HepG2 (cell line): ENCODE measurements at regions not wholly inside any gene's neighbourhood (a gene's known extent, or its start where the extent isn't known, plus 50 kb on each side); places are given as distances from the start of the nearest gene placed in this dataset.

ENCODE experiments used
- ATAC-seq: fragments of 200-7000 bp; cut with Tn5 transposase; 3 replicates; pipeline ENCODE4 v1.9.1; 2020; ENCODE audit warnings: mild to moderate bottlenecking, moderate library complexity
- BruUV-seq: library from RNA; stranded (reverse); fragments of 400-500 nt; replicated peaks from 2 replicates; lab custom pipeline; 2021; lab: Mats Ljungman, UMichigan
- CTCF ChIA-PET: fragments of 300-600 bp; formaldehyde crosslinking; extraction: SDS; loops from one replicate; lab custom pipeline; 2021; ENCODE audit warnings: low total read pairs, inconsistent platforms, low intra/inter-chr PET ratio; lab: Yijun Ruan, JAX
- POLR2A ChIA-PET: fragments of 350-600 bp; sonication (Branson Sonifier 250); formaldehyde crosslinking; loops from one replicate; lab custom pipeline; 2020; ENCODE audit warnings: antibody characterized with exemption, inconsistent platforms; lab: Yijun Ruan, JAX
- DNase-seq: peaks from one replicate; pipeline ENCODE4 v3.0.0-alpha.2; 2015; ENCODE audit warnings: low spot score
- FAIRE-seq: peaks from 3 replicates; lab custom pipeline; 2011; peaks lifted over from hg19 to GRCh38; lab: Jason Lieb, UNC
- H2AFZ ChIP-seq: one replicate; pipeline ENCODE4 v1.6.1; 2011; ENCODE audit warnings: low read length, inconsistent platforms
- H3K27ac ChIP-seq: fragments of 300-600 bp; 3 replicates; pipeline ENCODE4 v1.8.0; 2011; ENCODE audit warnings: mixed run types, mild to moderate bottlenecking, mixed read lengths, low read length, inconsistent platforms; ENCODE audit not compliant: insufficient read depth; ENCODE audit errors: extremely low read length
- H3K27me3 ChIP-seq, 2 experiments: fragments of 200-600 bp in 1 of 2; 2 replicates in 1 of 2; 3 replicates in 1 of 2; pipeline versions ENCODE4 v1.6.0 to v1.8.0; 2011; ENCODE audit warnings: low read length in 2 of 2, mild to moderate bottlenecking in 2 of 2, moderate library complexity in 2 of 2, inconsistent platforms in 1 of 2; ENCODE audit not compliant: insufficient read depth in 2 of 2, control insufficient read depth in 1 of 2
- H3K36me3 ChIP-seq, 2 experiments: fragments of 200-600 bp in 1 of 2; replicated peaks in 1 of 2; 2 replicates in 1 of 2; 3 replicates in 1 of 2; pipeline versions ENCODE4 v1.5.1 to v1.8.0; 2011; ENCODE audit warnings: low read length in 2 of 2, inconsistent platforms in 1 of 2; ENCODE audit not compliant: insufficient read depth in 2 of 2, control insufficient read depth in 1 of 2
- H3K4me1 ChIP-seq: 2 replicates; pipeline ENCODE4 v1.5.1; 2012; ENCODE audit warnings: low read length, inconsistent platforms; ENCODE audit not compliant: insufficient read depth
- H3K4me2 ChIP-seq: 2 replicates; pipeline ENCODE4 v1.6.0; 2011; ENCODE audit warnings: low read depth, low read length, inconsistent platforms
- H3K4me3 ChIP-seq, 3 experiments: fragments of 200-600 bp in 1 of 3; sonication (generic), shearing (Covaris generic) in 1 of 3; replicated peaks in 1 of 3; 2 replicates each; pipeline ENCODE4 v1.5.1; 2011 to 2016; ENCODE audit warnings: low read length in 3 of 3, inconsistent platforms in 2 of 3, low read depth in 2 of 3, mild to moderate bottlenecking in 2 of 3, control low read depth in 1 of 3, mixed read lengths in 1 of 3; ENCODE audit not compliant: insufficient read depth in 1 of 3
- H3K79me2 ChIP-seq: one replicate; pipeline ENCODE4 v1.6.1; 2011; ENCODE audit warnings: low read length, inconsistent platforms; ENCODE audit not compliant: insufficient read depth
- H3K9ac ChIP-seq: 2 replicates; pipeline ENCODE4 v1.6.0; 2011; ENCODE audit warnings: mild to moderate bottlenecking, low read depth, low read length, inconsistent platforms; ENCODE audit not compliant: insufficient read depth
- H3K9me3 ChIP-seq: 2 replicates; pipeline ENCODE4 v1.5.1; 2012; ENCODE audit warnings: mild to moderate bottlenecking, low read length
- H4K20me1 ChIP-seq: 2 replicates; pipeline ENCODE4 v1.6.0; 2011; ENCODE audit warnings: inconsistent platforms, mild to moderate bottlenecking, low read length, moderate library complexity; ENCODE audit not compliant: insufficient read depth
- ELF3 ChIP-seq: IDR thresholded peaks from 2 replicates; pipeline ENCODE4 v1.6.1; 2016; ENCODE audit warnings: missing genetic modification reagents, missing compliant biosample characterization
- FOXK2 ChIP-seq: fragments of 450-650 bp; IDR thresholded peaks from 2 replicates; pipeline ENCODE4 v1.6.1; 2016
- SOX5 ChIP-seq: IDR thresholded peaks from 2 replicates; pipeline ENCODE4 v1.6.1; 2016; ENCODE audit warnings: borderline replicate concordance
- ZNF792 ChIP-seq: IDR thresholded peaks from 2 replicates; pipeline ENCODE4 v1.6.1; 2016
- WGBS: methylation state at CpG from one replicate; pipeline ENCODE4 v1.1.6; 2017; ENCODE audit warnings: low lambda C conversion rate; 5-methylcytosine and 5-hydroxymethylcytosine counted together
- in situ Hi-C: cut with HindIII; loops from 2 replicates; pipeline ENCODE4 v1.10.0; 2017; ENCODE audit warnings: low pct_unique_long_range_greater_than_20kb; ENCODE audit not compliant: extremely low pct_ligation_motif_present
- intact Hi-C: fragments of 100-400 bp; cut with micrococcal nuclease; formaldehyde crosslinking; loops from one replicate; pipeline ENCODE4 v1.10.0; 2022; ENCODE audit not compliant: unreplicated experiment
- TF ChIP-seq, protein P1 (sequence below): sonication (generic); formaldehyde crosslinking; conservative IDR thresholded peaks from 2 replicates; pipeline ENCODE4 v1.5.0; 2020; ENCODE audit warnings: missing genetic modification reagents
- TF ChIP-seq, protein P2 (sequence below): sonication (generic); formaldehyde crosslinking; IDR thresholded peaks from 2 replicates; pipeline ENCODE4 v1.5.1; 2020; ENCODE audit warnings: mild to moderate bottlenecking, missing genetic modification reagents, borderline replicate concordance

DNA sequence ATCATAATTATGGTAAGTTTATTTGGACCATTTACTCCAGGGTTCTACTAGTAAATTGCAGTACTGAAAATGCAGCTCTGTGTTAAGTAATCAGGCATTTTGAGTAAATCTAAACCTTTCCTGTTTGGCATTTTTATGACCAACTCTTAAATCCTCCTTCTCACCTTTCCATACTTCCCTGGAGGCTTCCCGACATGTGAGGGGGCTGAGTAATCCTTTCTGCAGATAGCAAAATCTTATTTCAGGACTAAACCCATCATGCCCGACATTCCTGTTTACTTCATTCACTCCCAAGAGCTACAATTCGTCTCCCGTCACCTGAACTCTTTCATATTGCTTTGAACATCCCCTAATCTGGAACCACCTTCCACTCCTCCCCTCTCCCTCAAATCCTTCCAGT is 296.6 kb downstream of the IKZF2 start:
- BruUV-seq = no TSS peak
- no peak overlapping the region for H3K4me3 ChIP-seq
- no peak overlapping the region for H3K27ac ChIP-seq
- H3K36me3 ChIP-seq = no peaks in the 10 kb centered on the region
- no peaks in the 10 kb centered on the region for H3K27me3 ChIP-seq
- no peak for FAIRE-seq
- no peak for DNase-seq
- WGBS = 17% methylated on average over 4 of the region's 4 CpGs
- H3K4me2 ChIP-seq = no peak overlapping the region
- TF ChIP-seq ZNF792 (CRISPR knock-in tag) (no peak), FOXK2 (no peak)
- peaks cover 67% of the 10 kb centered on the region for H3K9me3 ChIP-seq
- POLR2A ChIA-PET = no interaction called here
- intact Hi-C loops = no loop called here
- H3K4me1 ChIP-seq = no peaks in the 10 kb centered on the region
- no peak overlapping the region for H2AFZ ChIP-seq
- CTCF ChIA-PET = no interaction called here
- no peak overlapping the region for H3K9ac ChIP-seq
- ATAC-seq = no peak
- no peaks in the 10 kb centered on the region for H3K79me2 ChIP-seq
- in situ Hi-C loops = no loop called here
- H4K20me1 ChIP-seq = no peaks in the 10 kb centered on the region

DNA sequence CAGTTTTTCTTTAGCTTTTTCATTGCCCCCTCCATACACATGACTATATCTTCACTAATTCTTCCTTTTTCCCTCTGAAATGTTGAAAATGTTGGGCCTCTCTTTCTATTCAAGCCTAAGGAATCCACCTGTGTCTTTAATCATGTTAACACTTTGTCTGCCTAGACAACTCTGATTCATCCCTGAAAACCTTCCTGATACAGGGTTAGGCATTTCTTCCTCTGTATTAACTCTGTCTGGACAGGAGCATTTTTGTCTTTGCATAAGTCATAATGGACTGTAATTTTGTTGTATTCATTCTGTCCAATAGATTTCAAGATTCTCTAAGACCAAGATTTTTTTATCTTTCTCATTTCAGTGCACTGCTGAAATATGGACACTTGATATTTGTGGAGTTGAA is 297.3 kb downstream of the IKZF2 start:
- Histone ChIP-seq H3K9ac (no peak overlapping the region), H3K9me3 (peaks cover 61% of the 10 kb centered on the region), H3K4me1 (no peaks in the 10 kb centered on the region), H3K79me2 (no peaks in the 10 kb centered on the region), H3K4me3 (no peak overlapping the region), H3K36me3 (no peaks in the 10 kb centered on the region), H3K27ac (no peak overlapping the region), H3K27me3 (no peaks in the 10 kb centered on the region), H2AFZ (no peak overlapping the region), H4K20me1 (no peaks in the 10 kb centered on the region), H3K4me2 (no peak overlapping the region)
- FAIRE-seq = no peak
- TF ChIP-seq, protein P1, sequence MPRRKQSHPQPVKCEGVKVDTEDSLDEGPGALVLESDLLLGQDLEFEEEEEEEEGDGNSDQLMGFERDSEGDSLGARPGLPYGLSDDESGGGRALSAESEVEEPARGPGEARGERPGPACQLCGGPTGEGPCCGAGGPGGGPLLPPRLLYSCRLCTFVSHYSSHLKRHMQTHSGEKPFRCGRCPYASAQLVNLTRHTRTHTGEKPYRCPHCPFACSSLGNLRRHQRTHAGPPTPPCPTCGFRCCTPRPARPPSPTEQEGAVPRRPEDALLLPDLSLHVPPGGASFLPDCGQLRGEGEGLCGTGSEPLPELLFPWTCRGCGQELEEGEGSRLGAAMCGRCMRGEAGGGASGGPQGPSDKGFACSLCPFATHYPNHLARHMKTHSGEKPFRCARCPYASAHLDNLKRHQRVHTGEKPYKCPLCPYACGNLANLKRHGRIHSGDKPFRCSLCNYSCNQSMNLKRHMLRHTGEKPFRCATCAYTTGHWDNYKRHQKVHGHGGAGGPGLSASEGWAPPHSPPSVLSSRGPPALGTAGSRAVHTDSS = no peak
- TF ChIP-seq ELF3 (CRISPR knock-in tag) (no peak), SOX5 (CRISPR knock-in tag) (no peak)
- TF ChIP-seq, protein P2, sequence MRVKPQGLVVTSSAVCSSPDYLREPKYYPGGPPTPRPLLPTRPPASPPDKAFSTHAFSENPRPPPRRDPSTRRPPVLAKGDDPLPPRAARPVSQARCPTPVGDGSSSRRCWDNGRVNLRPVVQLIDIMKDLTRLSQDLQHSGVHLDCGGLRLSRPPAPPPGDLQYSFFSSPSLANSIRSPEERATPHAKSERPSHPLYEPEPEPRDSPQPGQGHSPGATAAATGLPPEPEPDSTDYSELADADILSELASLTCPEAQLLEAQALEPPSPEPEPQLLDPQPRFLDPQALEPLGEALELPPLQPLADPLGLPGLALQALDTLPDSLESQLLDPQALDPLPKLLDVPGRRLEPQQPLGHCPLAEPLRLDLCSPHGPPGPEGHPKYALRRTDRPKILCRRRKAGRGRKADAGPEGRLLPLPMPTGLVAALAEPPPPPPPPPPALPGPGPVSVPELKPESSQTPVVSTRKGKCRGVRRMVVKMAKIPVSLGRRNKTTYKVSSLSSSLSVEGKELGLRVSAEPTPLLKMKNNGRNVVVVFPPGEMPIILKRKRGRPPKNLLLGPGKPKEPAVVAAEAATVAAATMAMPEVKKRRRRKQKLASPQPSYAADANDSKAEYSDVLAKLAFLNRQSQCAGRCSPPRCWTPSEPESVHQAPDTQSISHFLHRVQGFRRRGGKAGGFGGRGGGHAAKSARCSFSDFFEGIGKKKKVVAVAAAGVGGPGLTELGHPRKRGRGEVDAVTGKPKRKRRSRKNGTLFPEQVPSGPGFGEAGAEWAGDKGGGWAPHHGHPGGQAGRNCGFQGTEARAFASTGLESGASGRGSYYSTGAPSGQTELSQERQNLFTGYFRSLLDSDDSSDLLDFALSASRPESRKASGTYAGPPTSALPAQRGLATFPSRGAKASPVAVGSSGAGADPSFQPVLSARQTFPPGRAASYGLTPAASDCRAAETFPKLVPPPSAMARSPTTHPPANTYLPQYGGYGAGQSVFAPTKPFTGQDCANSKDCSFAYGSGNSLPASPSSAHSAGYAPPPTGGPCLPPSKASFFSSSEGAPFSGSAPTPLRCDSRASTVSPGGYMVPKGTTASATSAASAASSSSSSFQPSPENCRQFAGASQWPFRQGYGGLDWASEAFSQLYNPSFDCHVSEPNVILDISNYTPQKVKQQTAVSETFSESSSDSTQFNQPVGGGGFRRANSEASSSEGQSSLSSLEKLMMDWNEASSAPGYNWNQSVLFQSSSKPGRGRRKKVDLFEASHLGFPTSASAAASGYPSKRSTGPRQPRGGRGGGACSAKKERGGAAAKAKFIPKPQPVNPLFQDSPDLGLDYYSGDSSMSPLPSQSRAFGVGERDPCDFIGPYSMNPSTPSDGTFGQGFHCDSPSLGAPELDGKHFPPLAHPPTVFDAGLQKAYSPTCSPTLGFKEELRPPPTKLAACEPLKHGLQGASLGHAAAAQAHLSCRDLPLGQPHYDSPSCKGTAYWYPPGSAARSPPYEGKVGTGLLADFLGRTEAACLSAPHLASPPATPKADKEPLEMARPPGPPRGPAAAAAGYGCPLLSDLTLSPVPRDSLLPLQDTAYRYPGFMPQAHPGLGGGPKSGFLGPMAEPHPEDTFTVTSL (CRISPR knock-in tag) = no peak
- in situ Hi-C loops (no loop called here), intact Hi-C loops (no loop called here)
- ChIA-PET CTCF (no interaction called here), POLR2A (no interaction called here)
- ATAC-seq = no peak
- no TSS peak for BruUV-seq
- no peak for DNase-seq
